HL-60 (cell line): ENCODE measurements at regions not wholly inside any gene's neighbourhood (a gene's known extent, or its start where the extent isn't known, plus 50 kb on each side); places are given as distances from the start of the nearest gene placed in this dataset.

Experiments
- DNase-seq, 2 experiments: peaks; one replicate each; pipeline ENCODE4 v3.0.0-alpha.2; 2010 to 2020; ENCODE audit warnings: low read depth in 1 of 2, low spot score in 1 of 2
- H3K27ac ChIP-seq: fragments of 250-450 bp; sonication (Bioruptor Pico); replicated peaks from 2 replicates; pipeline ENCODE4 v1.5.1; 2020; ENCODE audit warnings: mild to moderate bottlenecking, moderate library complexity
- H3K27me3 ChIP-seq: fragments of 250-450 bp; sonication (Bioruptor Pico); 2 replicates; pipeline ENCODE4 v1.5.1; 2021; ENCODE audit warnings: mild to moderate bottlenecking, moderate library complexity; ENCODE audit not compliant: insufficient read depth, poor library complexity, severe bottlenecking
- H3K4me3 ChIP-seq: replicated peaks from 2 replicates; pipeline ENCODE4 v1.5.1; 2011; ENCODE audit warnings: mild to moderate bottlenecking, control low read depth, low read length; ENCODE audit not compliant: insufficient read depth
- GABPA ChIP-seq: IDR thresholded peaks from 2 replicates; pipeline ENCODE4 v1.6.1; 2012; ENCODE audit warnings: low read depth
- POLR2AphosphoS5 ChIP-seq: IDR thresholded peaks from 2 replicates; pipeline ENCODE4 v1.6.1; 2012; ENCODE audit warnings: low read depth
- SPI1 ChIP-seq: IDR thresholded peaks from 2 replicates; pipeline ENCODE4 v1.6.1; 2012; ENCODE audit warnings: low read depth, mild to moderate bottlenecking, borderline replicate concordance
- TF ChIP-seq, protein P1 (sequence below): IDR thresholded peaks from one replicate; pipeline ENCODE4 v1.5.1; 2011; ENCODE audit warnings: low read length, control low read depth, inconsistent platforms; ENCODE audit not compliant: insufficient read depth
- TF ChIP-seq, protein P2 (sequence below): IDR thresholded peaks from 2 replicates; pipeline ENCODE4 v1.6.1; 2012; ENCODE audit warnings: low read depth; ENCODE audit not compliant: insufficient replicate concordance

DNA sequence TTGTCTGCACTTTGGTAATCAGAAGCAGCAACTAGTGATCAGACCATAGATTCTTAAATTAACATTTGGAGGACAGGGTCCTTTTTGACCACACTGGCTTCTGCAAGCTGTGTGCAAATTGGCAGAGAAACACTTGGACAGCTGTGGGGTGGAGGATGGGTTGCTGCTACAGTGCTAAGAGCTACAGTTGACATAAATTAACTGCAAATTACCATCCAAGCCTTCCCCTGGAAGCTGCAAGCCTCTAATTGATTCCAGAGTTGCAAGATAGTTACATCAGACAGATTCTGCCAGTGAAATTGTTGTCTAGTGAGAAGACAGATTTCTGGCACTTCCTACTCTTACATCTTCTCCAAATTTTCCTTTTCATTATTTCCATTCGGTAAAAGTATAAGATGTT lies 517.7 kb downstream of the DIRAS2 start:
- Histone ChIP-seq H3K4me3 (no peak overlapping the region), H3K27ac (no peak overlapping the region), H3K27me3 (peaks cover 5% of the 10 kb centered on the region)
- TF ChIP-seq SPI1: no peak
- no peak for TF ChIP-seq GABPA
- TF ChIP-seq, protein P1, sequence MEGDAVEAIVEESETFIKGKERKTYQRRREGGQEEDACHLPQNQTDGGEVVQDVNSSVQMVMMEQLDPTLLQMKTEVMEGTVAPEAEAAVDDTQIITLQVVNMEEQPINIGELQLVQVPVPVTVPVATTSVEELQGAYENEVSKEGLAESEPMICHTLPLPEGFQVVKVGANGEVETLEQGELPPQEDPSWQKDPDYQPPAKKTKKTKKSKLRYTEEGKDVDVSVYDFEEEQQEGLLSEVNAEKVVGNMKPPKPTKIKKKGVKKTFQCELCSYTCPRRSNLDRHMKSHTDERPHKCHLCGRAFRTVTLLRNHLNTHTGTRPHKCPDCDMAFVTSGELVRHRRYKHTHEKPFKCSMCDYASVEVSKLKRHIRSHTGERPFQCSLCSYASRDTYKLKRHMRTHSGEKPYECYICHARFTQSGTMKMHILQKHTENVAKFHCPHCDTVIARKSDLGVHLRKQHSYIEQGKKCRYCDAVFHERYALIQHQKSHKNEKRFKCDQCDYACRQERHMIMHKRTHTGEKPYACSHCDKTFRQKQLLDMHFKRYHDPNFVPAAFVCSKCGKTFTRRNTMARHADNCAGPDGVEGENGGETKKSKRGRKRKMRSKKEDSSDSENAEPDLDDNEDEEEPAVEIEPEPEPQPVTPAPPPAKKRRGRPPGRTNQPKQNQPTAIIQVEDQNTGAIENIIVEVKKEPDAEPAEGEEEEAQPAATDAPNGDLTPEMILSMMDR: no peak
- DNase-seq: no peak

DNA sequence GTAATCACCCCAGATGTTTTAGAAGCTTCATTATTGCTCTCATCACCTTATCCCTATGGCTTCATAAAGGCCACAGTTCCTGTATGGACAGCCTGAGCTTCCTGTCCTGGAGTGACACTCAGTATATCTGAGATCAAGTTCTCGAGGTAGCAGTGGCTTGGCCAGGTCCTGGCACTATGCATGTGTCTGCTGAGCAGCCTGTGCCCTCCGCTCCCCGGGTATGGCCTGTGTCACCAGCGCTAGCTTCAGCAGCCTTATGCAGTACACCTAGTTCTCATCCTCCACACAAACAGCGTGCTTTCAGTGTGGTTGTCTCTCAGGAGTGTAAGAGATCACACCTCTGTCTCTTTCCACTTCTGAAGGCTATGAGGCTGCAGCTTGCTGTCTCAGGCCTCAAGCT lies 514.7 kb downstream of the DIRAS2 start:
- no peak overlapping the region for H3K4me3 ChIP-seq
- DNase-seq: no peak
- H3K27me3 ChIP-seq: peaks cover 7% of the 10 kb centered on the region
- TF ChIP-seq, protein P1: no peak
- TF ChIP-seq, protein P2, sequence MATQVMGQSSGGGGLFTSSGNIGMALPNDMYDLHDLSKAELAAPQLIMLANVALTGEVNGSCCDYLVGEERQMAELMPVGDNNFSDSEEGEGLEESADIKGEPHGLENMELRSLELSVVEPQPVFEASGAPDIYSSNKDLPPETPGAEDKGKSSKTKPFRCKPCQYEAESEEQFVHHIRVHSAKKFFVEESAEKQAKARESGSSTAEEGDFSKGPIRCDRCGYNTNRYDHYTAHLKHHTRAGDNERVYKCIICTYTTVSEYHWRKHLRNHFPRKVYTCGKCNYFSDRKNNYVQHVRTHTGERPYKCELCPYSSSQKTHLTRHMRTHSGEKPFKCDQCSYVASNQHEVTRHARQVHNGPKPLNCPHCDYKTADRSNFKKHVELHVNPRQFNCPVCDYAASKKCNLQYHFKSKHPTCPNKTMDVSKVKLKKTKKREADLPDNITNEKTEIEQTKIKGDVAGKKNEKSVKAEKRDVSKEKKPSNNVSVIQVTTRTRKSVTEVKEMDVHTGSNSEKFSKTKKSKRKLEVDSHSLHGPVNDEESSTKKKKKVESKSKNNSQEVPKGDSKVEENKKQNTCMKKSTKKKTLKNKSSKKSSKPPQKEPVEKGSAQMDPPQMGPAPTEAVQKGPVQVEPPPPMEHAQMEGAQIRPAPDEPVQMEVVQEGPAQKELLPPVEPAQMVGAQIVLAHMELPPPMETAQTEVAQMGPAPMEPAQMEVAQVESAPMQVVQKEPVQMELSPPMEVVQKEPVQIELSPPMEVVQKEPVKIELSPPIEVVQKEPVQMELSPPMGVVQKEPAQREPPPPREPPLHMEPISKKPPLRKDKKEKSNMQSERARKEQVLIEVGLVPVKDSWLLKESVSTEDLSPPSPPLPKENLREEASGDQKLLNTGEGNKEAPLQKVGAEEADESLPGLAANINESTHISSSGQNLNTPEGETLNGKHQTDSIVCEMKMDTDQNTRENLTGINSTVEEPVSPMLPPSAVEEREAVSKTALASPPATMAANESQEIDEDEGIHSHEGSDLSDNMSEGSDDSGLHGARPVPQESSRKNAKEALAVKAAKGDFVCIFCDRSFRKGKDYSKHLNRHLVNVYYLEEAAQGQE: no peak
- TF ChIP-seq SPI1: no peak
- TF ChIP-seq POLR2AphosphoS5: no peak
- TF ChIP-seq GABPA: no peak
- no peak overlapping the region for H3K27ac ChIP-seq

DNA sequence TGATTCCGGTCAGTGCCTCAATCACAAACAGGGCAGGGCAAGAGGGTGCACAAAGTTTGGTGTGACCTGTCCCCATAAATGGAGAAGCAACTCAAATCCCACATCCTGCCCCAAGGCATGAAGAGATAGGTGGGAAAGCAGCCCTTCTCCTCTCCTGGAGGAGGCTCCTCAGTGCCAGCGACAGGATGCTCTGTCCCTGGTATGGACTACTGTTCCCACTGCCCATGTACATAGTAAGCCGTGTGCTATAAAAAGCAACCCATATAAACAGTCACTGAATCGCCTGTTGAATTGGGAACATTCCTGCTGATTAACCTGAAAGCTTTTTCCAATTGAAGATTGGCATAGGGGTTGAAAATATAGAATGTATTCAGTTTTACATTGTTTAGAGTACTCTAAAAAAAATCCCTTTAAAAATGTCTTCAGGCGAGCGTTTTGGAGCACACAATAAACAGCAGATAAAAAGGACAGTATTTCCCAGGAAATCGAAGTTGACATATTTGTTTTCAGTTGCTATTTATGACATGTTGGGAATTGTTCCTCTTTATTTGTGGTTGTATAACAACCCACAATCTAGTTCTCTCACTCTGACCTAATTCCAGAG lies 513.9 kb downstream of the DIRAS2 start:
- H3K27ac ChIP-seq: no peak overlapping the region
- TF ChIP-seq, protein P1: no peak
- TF ChIP-seq GABPA (no peak), POLR2AphosphoS5 (no peak), SPI1 (no peak)
- TF ChIP-seq, protein P2: no peak
- no peak for DNase-seq
- no peak overlapping the region for H3K4me3 ChIP-seq
- H3K27me3 ChIP-seq: peaks cover 8% of the 10 kb centered on the region

DNA sequence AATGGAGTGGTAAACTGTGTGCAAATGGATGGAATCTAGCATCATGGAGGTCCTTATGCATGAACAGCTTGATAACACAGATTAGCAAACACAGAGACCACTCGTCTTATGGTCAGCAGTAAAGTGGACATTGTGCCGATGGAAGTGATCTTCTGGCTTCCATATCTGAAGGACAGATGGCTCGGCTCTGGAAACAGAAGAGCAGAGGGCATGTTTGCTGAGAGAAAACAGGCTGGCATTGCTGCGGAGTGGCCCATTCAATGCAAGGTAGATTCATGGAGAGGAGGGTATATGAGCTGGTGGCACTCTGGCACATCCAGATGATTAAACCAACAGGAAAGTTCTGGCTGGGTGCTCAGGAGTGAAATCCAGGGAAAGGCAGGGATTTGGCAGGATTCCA lies 513.2 kb downstream of the DIRAS2 start:
- no peak for DNase-seq
- TF ChIP-seq POLR2AphosphoS5 (no peak), GABPA (no peak), SPI1 (no peak)
- TF ChIP-seq, protein P2: no peak
- Histone ChIP-seq H3K4me3 (no peak overlapping the region), H3K27ac (no peak overlapping the region), H3K27me3 (peaks cover 8% of the 10 kb centered on the region)
